ENCODE measurements at regions not wholly inside any gene's neighbourhood (a gene's known extent, or its start where the extent isn't known, plus 50 kb on each side); places are given as distances from the start of the nearest gene placed in this dataset.

GRCh38 chr13:63690672-63691071, 2275.0 kb upstream of the PCDH20 start:
- no peak for TF ChIP-seq CTCF (IDR thresholded peaks at IDR 0.05)
- no peak for TF ChIP-seq POLR2A (IDR thresholded peaks at IDR 0.05)
